GM19455 (cell line): ENCODE measurements at regions not wholly inside any gene's neighbourhood (a gene's known extent, or its start where the extent isn't known, plus 50 kb on each side); places are given as distances from the start of the nearest gene placed in this dataset.
"Not testable (repeated sequence)": the region's sequence is repeated elsewhere in the genome, so short reads cannot be mapped to it uniquely, and the experiment has no call there.

Experiments used
- ATAC-seq: cut with Tn5 transposase; IDR thresholded peaks from one replicate; pipeline ENCODE4 v1.9.1; 2021; ENCODE audit not compliant: unreplicated experiment

DNA sequence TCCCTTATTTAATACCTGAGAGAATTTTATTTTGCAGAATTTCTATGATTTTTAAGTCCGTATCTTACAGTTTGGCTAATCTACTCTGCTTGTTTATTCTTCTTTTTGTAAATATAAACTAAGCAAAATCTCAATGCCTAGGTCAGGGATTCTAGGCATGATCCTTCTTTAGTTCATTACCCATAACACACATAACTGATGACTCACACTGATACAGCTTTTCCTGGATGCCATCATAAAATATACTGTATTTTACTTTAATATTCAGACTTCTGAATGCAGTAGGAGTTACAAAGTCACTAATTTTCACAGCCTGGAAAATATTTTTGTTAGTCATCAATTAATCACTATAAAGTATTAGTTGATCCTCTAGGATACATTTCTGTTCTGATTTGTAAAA, 898.2 kb upstream of the RAG2 start:
- ATAC-seq = no peak

- no peak for ATAC-seq
Observed at GRCh38 chr11:37484298-37484697, 886.3 kb upstream of the RAG2 start.

DNA sequence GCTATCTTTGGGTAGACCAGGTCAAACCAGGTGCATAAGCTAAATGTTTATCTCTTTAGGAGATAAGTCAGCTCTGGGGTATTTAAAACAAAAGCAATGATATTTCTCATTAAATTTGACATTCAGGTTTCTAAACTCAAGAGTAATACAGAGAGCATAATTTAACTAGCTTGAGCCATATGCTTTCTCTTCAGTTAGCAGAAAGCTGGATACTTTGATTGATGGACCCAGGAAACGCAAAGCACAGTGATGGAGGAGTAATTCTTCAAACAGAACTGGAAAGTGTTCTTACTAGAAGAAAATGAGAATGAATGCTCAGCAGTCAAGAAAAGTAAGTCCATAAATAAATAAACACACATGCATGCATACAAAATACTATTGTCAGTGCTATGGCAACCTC, 885.7 kb upstream of the RAG2 start:
- no peak for ATAC-seq

GRCh38 chr11:37474889-37475288, 876.9 kb upstream of the RAG2 start:
- no peak for ATAC-seq

GRCh38 chr11:37468344-37468743, 870.3 kb upstream of the RAG2 start:
- no peak for ATAC-seq

- no peak for ATAC-seq
Observed at GRCh38 chr11:37465221-37465620, 867.2 kb upstream of the RAG2 start.

GRCh38 chr11:37459456-37459855, 861.4 kb upstream of the RAG2 start:
- no peak for ATAC-seq

DNA sequence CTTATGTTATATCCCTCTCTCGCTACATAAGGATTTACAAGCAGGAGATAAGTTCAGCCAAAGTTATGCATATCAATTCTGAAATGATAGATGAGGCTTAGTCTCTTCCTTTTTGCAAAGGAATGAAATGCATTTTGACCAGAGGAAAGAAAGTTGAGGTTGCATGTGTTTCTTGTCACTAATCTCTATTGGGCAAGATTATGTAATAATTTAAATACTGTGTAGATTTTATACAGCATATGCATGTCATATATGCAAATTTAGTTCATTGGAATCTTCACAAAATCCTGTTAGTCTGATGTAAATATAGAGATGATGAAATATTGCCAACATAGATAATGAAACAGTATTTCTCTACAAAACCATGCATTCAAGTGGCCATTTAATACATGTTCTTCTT, 858.7 kb upstream of the RAG2 start:
- no peak for ATAC-seq

DNA sequence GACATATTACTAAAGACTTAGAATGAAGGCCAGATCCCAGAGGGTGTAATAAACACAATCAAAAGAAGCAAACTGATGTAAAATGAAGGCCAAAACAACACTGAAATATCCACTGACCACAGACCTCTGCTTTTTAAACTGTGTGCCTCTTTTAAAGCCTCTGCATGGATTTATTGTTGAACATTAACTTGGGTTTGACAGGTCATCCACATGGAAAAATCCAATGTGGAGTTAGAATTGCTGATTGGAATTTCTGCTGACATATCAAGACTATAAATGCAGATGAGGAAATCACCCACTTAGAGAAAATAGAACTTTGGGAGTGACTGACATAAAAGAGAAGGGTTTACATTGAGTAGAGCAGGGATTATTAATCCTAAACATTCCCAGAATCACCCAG, 853.9 kb upstream of the RAG2 start:
- ATAC-seq = no peak

- ATAC-seq = no peak
Observed at GRCh38 chr11:37450613-37451012, 852.6 kb upstream of the RAG2 start.

DNA sequence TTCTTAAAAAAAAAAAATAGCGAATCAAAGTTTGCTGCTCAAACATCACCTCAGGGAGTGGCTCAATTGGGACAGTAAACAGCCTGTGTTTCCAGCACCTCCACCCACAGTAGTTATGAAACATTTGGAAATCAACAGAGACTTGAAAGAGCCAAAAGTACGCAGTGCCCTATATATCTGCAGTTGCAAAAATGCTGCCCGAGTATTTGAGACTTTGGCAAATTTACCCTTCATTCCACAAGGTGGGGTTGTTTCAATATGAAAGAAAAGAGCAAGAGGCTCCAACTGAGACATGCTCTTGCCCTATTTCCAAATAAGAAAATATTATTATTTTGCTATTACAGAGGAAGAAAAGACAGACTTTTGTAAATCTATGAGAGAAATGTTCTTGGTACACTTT, 851.1 kb upstream of the RAG2 start:
- ATAC-seq = no peak

DNA sequence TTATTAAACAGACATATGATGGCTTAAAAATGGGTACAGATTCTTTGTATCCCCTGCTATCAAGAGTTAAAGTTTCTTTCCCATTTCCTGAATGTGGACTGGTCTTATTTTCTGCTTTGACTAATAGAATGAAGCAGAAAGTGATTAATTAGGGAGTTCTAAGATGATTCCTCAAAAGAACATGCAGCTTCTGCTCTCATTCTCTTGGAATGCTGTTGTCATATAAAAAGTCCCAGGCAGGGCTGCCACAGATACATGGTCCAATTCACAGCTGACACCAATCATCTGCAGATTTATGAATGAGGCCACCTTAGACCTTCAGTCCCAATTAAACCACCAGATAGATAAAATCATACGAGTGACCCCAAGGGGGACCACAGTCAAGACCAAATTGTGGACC, 844.5 kb upstream of the RAG2 start:
- ATAC-seq = no peak

- ATAC-seq = not testable (repeated sequence)
Observed at GRCh38 chr11:37431633-37432230, 833.7 kb upstream of the RAG2 start.

DNA sequence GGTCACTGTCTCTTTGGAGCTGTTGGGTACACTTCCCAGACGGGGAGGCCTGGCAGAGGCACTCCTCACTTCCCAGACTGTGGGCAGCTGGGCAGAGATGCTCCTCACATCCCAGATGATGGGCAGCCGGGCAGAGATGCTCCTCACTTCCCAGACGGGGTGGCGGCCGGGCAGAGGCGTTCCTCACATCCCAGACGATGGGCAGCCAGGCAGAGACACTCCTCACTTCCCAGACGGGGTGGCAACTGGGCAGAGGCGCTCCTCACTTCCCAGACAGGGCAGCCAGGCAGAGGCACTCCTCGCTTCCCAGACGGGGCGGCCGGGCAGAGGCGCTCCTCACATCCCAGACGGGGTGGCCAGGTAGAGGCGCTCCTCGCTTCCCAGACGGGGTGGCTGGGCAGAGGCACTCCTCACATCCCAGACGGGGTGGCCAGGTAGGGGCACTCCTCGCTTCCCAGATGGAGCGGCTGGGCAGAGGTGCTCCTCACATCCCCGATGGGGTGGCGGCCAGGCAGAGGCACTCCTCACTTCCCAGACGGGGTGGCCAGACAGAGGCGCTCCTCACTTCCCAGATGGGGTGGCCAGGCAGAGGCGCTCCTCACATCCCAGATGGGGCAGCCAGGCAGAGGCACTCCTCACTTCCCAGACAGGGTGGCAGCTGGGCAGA, 833.1 kb upstream of the RAG2 start:
- not testable (repeated sequence) for ATAC-seq

DNA sequence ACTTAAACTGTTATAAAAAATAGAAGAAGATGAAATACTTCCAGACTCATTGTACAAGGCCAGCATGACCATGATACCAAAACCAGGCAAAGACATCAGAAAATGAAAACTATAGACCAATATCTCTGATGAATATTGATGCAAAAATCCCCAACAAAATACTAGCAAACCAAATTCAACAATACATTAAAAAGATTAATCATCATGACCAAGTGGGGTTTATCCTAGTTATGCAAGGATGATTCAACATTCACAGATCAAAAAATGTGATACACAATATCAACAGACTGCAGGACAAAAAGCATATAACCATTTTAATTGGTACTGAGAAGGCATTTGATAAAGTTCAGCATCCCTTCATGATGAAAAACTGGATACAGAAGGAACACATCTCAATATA, 824.5 kb upstream of the RAG2 start:
- ATAC-seq = no peak

DNA sequence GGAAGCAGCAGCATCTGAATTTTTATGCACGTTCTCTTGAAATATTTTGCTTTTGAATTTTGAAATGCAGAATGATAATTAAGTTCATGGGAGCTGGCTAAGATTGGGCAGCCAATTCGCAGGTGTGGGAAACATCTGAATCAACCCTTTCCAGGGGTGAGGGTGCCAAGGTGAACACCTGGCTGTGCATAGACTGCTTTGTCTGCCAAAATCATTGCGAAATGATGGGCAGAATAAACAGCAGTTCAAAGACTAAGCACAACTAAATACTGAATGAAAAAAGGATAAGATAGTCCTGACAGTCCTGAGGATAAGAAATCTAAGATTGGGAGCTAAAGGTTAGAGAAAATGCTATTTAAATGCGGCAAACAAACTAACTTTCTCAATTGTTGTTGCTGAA, 813.3 kb upstream of the RAG2 start:
- no peak for ATAC-seq

- ATAC-seq = no peak
Observed at GRCh38 chr11:37409124-37409523, 811.1 kb upstream of the RAG2 start.

- no peak for ATAC-seq
Observed at GRCh38 chr11:37407461-37407860, 809.4 kb upstream of the RAG2 start.

DNA sequence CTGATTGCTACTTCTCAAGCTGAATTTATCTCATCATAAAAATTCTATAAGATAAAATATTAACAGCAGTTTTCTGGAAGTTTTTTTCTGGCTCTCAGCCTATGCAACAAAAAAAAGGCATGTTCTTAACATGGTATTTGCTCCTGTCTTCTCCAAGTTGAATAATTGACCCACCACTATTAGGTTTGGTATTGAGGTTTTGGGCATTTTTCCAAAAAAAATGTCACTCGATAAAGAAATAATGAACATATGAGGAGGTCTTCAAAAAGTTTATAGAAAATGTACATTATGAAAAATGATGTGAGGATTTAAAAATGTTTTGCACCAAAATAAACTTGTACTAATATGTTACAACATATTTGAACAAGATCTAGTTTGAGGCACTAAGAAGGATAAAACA, 808.6 kb upstream of the RAG2 start:
- ATAC-seq = no peak

GRCh38 chr11:37404231-37404630, 806.2 kb upstream of the RAG2 start:
- ATAC-seq = no peak

- ATAC-seq = no peak
Observed at GRCh38 chr11:37402663-37403062, 804.6 kb upstream of the RAG2 start.

- no peak for ATAC-seq
Observed at GRCh38 chr11:37394236-37394870, 796.3 kb upstream of the RAG2 start.

- ATAC-seq = no peak
Observed at GRCh38 chr11:37391615-37392014, 793.6 kb upstream of the RAG2 start.
